HG03432 (cell line): ENCODE measurements at regions not wholly inside any gene's neighbourhood (a gene's known extent, or its start where the extent isn't known, plus 50 kb on each side); places are given as distances from the start of the nearest gene placed in this dataset.

Experiments
- ATAC-seq: cut with Tn5 transposase; IDR thresholded peaks from one replicate; pipeline ENCODE4 v1.9.1; 2021; ENCODE audit warnings: mild to moderate bottlenecking, moderate library complexity; ENCODE audit not compliant: unreplicated experiment

- no peak for ATAC-seq
Observed at GRCh38 chr13:43983373-43983772, 103.7 kb downstream of the LACC1 start.

GRCh38 chr13:43984292-43984691 is 104.6 kb downstream of the LACC1 start:
- ATAC-seq: no peak

- no peak for ATAC-seq
Observed at GRCh38 chr13:43985422-43986072, 105.8 kb downstream of the LACC1 start.

GRCh38 chr13:43986421-43986981 is 106.8 kb downstream of the LACC1 start:
- ATAC-seq: no peak

- no peak for ATAC-seq
Observed at GRCh38 chr13:43988302-43988701, 108.6 kb downstream of the LACC1 start.

- ATAC-seq: no peak
Observed at GRCh38 chr13:43990021-43990420, 110.3 kb downstream of the LACC1 start.

- ATAC-seq: no peak
Observed at GRCh38 chr13:43990829-43991228, 111.1 kb downstream of the LACC1 start.

- no peak for ATAC-seq
Observed at GRCh38 chr13:43991773-43992201, 112.1 kb downstream of the LACC1 start.

GRCh38 chr13:43992211-43992610 is 112.5 kb downstream of the LACC1 start:
- no peak for ATAC-seq

GRCh38 chr13:43994999-43995859 is 115.5 kb downstream of the LACC1 start:
- no peak for ATAC-seq

- ATAC-seq: no peak
Observed at GRCh38 chr13:43996221-43996620, 116.5 kb downstream of the LACC1 start.

- no peak for ATAC-seq
Observed at GRCh38 chr13:44003481-44003880, 123.8 kb downstream of the LACC1 start.

- no peak for ATAC-seq
Observed at GRCh38 chr13:44004878-44005277, 125.2 kb downstream of the LACC1 start.

- no peak for ATAC-seq
Observed at GRCh38 chr13:44007451-44007850, 127.7 kb downstream of the LACC1 start.

GRCh38 chr13:44011036-44011435 is 131.3 kb downstream of the LACC1 start:
- ATAC-seq: no peak

- ATAC-seq: no peak
Observed at GRCh38 chr13:44012910-44013757, 133.4 kb downstream of the LACC1 start.

- ATAC-seq: no peak
Observed at GRCh38 chr13:44013758-44014291, 134.1 kb downstream of the LACC1 start.

- ATAC-seq: no peak
Observed at GRCh38 chr13:44014501-44014900, 134.8 kb downstream of the LACC1 start.

- ATAC-seq: no peak
Observed at GRCh38 chr13:44015118-44015517, 135.4 kb downstream of the LACC1 start.

- no peak for ATAC-seq
Observed at GRCh38 chr13:44015811-44016210, 136.1 kb downstream of the LACC1 start.
